NCI-H2171 (cell line): ENCODE measurements at regions not wholly inside any gene's neighbourhood (a gene's known extent, or its start where the extent isn't known, plus 50 kb on each side); places are given as distances from the start of the nearest gene placed in this dataset.
"Not testable (repeated sequence)": the region's sequence is repeated elsewhere in the genome, so short reads cannot be mapped to it uniquely, and the experiment has no call there.

Experiments used
- DNase-seq: peaks from one replicate; lab custom pipeline; 2025; lab: John Stamatoyannopoulos, UW

DNA sequence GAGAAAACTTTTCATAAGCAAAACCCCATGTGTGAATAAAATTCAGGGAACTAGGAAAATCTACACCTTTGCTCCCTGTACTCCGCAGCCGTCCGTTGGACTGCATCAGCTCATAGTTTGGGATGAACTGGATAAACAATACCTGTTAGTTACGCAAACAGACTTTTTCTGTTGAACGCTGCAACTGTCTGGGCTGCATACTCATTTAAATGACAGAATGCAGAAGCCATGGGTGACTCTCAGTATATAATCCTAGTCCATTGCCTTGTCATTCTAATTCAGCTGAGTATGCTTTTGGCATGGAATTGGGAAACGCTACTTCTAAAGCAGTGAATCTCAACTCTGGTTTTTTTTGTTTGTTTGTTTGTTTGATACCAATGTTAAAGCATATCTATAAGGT, 151.6 kb downstream of the SLITRK1 start:
- no peak for DNase-seq

GRCh38 chr13:83722443-83722842, 159.8 kb downstream of the SLITRK1 start:
- no peak for DNase-seq

- DNase-seq, result no peak
Measured at GRCh38 chr13:83716121-83716520, 166.2 kb downstream of the SLITRK1 start.

DNA sequence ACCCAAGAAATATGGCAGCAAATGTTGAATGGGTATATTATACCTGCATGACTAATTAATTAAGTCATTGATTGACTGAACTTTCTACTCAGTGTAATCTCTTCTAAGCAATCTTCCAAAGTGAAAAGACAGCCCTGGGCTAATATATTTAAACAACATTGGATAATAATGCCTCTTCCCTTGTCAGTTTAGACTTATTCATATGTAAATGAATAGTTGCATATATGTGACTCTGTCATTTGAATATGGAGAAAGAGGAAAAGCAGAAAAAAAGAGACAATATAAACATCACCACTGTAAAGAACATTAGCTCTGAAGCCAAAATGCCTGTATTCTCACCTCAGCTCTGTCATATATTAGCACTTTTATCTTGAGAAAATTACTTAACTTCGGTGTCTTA, 168.0 kb downstream of the SLITRK1 start:
- no peak for DNase-seq

DNA sequence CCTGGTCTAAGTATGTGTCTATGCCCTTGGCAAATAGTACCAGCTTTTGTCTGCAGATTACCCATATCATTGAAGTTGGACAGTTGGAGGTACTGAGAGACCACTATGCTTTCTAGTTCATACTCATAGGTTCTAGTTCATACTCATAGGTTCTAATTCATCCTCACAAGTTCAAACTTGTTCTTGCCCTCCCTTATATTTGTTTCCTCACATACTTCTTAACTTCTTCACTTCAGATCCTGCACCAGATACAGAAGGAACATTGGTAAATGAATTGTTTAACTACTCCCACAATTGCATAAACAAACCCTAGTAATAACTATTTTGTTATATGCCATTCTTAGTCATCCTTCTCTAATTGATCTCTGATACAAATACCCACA, 172.2 kb downstream of the SLITRK1 start:
- DNase-seq, result no peak

GRCh38 chr13:83709426-83710132, 172.7 kb downstream of the SLITRK1 start:
- DNase-seq, result no peak

DNA sequence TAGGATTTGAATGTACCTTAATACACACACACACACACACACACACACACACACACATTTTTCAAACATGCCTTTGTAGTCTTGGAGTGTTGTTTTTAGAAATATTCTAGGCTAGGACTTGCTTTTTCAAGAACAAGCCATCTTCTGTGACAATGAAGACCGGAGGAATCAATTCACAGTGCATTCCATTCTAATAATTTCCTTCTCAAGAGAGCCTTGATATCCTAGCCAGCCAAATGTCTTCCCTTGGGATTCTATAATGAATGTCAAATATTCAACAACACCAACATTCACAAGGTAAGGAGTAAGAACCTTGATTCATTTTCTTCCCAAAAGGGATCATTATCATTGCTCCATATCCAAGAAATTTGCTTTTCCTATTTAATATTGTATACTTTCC, 180.3 kb downstream of the SLITRK1 start:
- no peak for DNase-seq

- no peak for DNase-seq
Measured at GRCh38 chr13:83692800-83693199, 189.5 kb downstream of the SLITRK1 start.

- no peak for DNase-seq
Measured at GRCh38 chr13:83691966-83692365, 190.3 kb downstream of the SLITRK1 start.

DNA sequence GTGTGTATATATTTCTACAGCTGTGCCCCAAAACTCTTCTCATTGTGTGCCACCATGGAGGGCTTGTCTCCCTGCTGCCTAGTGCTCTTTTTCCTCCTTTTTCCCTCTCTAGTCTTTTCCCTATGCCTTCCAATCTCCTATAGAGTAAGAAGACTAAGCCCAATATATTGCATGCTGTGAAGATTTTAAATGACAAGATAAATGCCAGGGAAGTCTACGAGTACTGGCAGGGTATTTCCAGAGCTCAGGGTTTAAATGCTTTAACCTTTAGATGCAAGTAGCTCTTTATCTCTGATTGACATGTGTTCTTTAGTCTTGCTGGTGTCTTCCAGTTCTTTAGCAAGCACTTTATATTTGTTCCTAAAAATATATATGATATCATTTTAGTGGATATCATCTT, 200.7 kb downstream of the SLITRK1 start:
- no peak for DNase-seq

- no peak for DNase-seq
Measured at GRCh38 chr13:83677985-83678384, 204.3 kb downstream of the SLITRK1 start.

DNA sequence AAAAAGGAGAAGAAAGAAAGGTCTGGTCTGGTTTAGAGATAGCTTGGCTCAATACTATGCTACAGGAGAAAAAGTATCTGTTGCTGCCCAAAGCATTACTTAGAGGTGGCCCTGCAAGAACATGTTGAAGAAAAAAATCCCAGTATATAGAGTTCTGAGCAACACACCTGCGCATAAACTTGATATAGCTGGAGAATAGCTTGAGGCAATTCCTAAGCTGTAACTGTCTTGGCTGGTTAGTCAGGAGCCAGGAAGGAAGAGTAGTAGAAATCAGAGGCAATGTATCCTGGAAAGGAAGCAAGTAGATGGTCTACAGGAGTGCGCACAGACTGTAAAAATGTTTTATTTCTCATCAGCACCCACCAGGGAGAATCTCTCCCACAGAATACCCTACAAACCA, 209.7 kb downstream of the SLITRK1 start:
- no peak for DNase-seq

GRCh38 chr13:83667606-83668005, 214.7 kb downstream of the SLITRK1 start:
- no peak for DNase-seq

GRCh38 chr13:83666141-83666540, 216.1 kb downstream of the SLITRK1 start:
- DNase-seq, result no peak

GRCh38 chr13:83657281-83657680, 225.0 kb downstream of the SLITRK1 start:
- DNase-seq, result no peak

- DNase-seq, result not testable (repeated sequence)
Measured at GRCh38 chr13:83642617-83643016, 239.7 kb downstream of the SLITRK1 start.

DNA sequence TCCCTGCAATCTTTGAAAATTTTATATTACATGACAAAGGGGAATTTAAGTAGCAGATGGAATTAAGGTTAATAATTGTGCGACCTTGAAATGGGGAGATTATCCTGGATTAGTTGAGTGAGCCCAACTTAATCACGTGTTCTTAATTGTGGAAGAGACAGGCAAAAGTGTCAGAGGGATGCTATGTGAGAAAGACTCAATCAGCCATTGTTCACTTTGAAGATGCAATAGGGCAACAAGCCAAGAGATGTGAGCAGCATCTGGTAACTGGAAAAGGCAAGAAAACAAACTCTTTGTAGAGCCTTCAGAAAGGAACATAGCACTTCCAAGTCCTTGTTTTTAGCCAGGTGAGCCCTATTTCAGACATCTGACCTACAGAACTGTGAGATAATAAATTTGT, 247.7 kb downstream of the SLITRK1 start:
- DNase-seq, result no peak

- no peak for DNase-seq
Measured at GRCh38 chr13:83633746-83634145, 248.5 kb downstream of the SLITRK1 start.

- no peak for DNase-seq
Measured at GRCh38 chr13:83622422-83622784, 259.9 kb downstream of the SLITRK1 start.

DNA sequence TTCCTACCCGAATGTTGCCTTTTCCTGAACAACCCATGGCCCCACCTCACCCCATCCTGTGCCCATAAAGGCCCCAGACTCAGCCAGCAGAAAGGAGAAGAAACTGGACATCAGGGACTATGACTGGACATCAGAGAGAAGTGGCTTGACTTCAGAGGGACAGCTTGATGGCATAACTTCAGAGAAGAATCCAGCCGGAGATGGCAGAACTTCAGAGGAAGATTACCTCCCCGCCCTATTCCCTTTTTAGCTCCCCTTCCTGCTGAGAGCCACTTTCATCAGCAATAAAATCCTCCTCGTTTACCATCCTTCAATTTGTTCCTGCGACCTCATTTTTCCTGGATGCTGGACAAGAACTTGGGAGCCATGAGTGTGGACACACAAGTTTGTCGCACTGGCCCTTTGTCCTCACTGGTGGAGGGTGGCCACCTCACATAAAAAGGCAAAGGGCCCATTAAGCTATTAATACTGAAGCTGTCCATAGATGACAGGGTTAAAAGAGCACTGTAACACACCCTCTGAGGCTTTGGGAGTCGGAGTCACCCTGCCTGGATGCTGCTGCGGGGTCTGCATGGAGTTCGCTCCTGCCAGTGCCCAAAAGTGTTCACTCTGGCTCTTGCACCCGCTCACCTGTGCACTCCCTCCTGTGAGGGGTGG, 260.4 kb downstream of the SLITRK1 start:
- DNase-seq, result no peak

DNA sequence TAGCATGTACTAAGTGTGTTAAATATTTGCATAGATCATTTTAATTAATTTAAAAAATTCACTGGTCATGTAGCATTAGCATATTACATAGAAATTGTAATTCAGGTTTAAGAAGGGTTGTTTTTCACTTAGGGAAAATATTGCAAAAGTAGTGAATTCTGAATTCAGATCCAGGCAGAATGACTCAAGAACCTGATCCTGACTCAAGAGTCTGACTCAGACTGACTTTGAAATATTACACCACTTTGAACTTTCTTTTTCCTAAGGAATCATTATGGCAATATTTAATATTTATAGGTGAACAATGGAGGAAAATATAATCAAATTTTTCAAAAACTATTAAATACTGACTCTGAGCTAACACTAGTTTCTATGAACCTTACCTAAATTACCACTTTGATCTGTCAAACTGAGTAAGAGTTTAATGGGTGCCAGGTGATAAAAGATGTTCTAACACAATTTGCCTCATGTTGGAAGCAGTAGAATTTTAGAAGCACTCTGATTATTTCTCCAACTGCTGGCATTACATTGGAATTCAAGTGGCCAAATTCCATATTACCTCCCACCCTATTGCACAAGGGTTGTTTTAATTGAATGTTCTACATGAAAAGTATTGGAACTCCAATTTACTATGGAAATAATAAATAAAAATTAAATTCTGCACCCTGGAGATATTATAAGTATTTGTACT, 261.6 kb downstream of the SLITRK1 start:
- no peak for DNase-seq

- DNase-seq, result no peak
Measured at GRCh38 chr13:83618966-83619365, 263.3 kb downstream of the SLITRK1 start.

- no peak for DNase-seq
Measured at GRCh38 chr13:83613524-83613923, 268.8 kb downstream of the SLITRK1 start.
